NB4 (cell line): ENCODE measurements at regions not wholly inside any gene's neighbourhood (a gene's known extent, or its start where the extent isn't known, plus 50 kb on each side); places are given as distances from the start of the nearest gene placed in this dataset.

Source experiments
- CTCF ChIP-seq: IDR thresholded peaks from one replicate; pipeline ENCODE4 v1.5.1; 2012; ENCODE audit warnings: low read depth, low read length
- MAX ChIP-seq: IDR thresholded peaks from 2 replicates; pipeline ENCODE4 v1.6.1; 2011; ENCODE audit warnings: low read depth, low read length
- MYC ChIP-seq: IDR thresholded peaks from 2 replicates; pipeline ENCODE4 v1.6.1; 2011; ENCODE audit warnings: low read depth, low read length
- POLR2A ChIP-seq: IDR thresholded peaks from 2 replicates; pipeline ENCODE4 v1.6.1; 2011; ENCODE audit warnings: mild to moderate bottlenecking; ENCODE audit not compliant: insufficient read length; ENCODE audit errors: extremely low read depth

GRCh38 chr1:38123356-38124135 lies 77.0 kb upstream of the POU3F1 start:
- TF ChIP-seq CTCF = no peak
- no peak for TF ChIP-seq MAX
- no peak for TF ChIP-seq POLR2A
- TF ChIP-seq MYC = no peak
